ENCODE measurements at regions not wholly inside any gene's neighbourhood (a gene's known extent, or its start where the extent isn't known, plus 50 kb on each side); places are given as distances from the start of the nearest gene placed in this dataset.

DNA sequence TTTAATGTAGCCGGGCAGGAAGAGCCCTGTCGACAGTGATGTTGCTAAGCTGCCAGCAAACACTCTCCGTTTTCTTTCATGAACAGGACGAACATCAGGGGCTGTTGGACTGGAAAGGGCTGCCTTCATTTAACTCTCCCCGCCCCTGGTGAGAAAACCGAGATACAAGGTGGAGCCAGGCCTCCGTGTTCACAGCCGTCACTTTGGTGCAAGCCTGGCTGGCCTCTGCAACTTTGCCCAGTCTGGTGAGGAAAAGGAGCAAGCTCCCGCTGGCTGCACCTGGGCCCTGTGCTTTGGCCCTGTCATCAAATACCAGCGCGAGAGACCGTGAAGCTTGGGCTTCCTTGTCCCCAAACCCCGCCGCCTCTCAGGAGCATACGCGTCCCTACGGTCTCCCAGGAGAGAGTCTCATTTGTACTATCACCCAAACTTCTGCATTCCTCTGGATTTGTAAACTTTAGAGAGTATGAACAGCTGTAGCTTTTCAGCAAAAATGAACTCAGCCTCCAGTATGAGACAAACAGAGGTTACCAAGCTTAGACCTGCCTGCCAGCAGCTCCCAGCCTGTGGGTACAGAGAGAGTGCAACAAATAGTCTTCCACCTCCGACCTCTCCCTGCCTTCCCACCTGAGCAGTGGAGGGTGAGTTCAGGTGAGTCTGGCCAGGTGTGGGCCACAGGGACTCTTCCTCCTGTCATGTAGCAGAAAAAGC lies 445.3 kb upstream of the MGMT start:
- no peak overlapping the region for H3K4me3 ChIP-seq (replicated peaks in 1 of 2; ENCODE audit: low read depth in 2 of 2, low read length in 2 of 2)
- TF ChIP-seq CTCF (IDR thresholded peaks at IDR 0.05; ENCODE audit: low read depth, low read length): no peak
- peak in 1 of 2 donors; percentile 68 for DNase-seq (ENCODE audit: low read depth in 2 of 2)

GRCh38 chr10:129023082-129023481 lies 444.0 kb upstream of the MGMT start:
- peak; percentile 10 to 46 for DNase-seq (ENCODE audit: low read depth in 2 of 2)
- TF ChIP-seq CTCF (IDR thresholded peaks at IDR 0.05; ENCODE audit: low read depth, low read length): no peak
- H3K4me3 ChIP-seq (replicated peaks in 1 of 2; ENCODE audit: low read depth in 2 of 2, low read length in 2 of 2): no peak overlapping the region

- DNase-seq (ENCODE audit: low read depth in 2 of 2): peak in 1 of 2 donors; percentile 13
- TF ChIP-seq CTCF (IDR thresholded peaks at IDR 0.05; ENCODE audit: low read depth, low read length): no peak
- no peak overlapping the region for H3K4me3 ChIP-seq (replicated peaks in 1 of 2; ENCODE audit: low read depth in 2 of 2, low read length in 2 of 2)
Measured at GRCh38 chr10:129024046-129024445, 443.0 kb upstream of the MGMT start.

GRCh38 chr10:129025787-129026186 lies 441.3 kb upstream of the MGMT start:
- H3K4me3 ChIP-seq (replicated peaks in 1 of 2; ENCODE audit: low read depth in 2 of 2, low read length in 2 of 2): no peak overlapping the region
- DNase-seq (ENCODE audit: low read depth in 2 of 2): no peak
- TF ChIP-seq CTCF (IDR thresholded peaks at IDR 0.05; ENCODE audit: low read depth, low read length): no peak

DNA sequence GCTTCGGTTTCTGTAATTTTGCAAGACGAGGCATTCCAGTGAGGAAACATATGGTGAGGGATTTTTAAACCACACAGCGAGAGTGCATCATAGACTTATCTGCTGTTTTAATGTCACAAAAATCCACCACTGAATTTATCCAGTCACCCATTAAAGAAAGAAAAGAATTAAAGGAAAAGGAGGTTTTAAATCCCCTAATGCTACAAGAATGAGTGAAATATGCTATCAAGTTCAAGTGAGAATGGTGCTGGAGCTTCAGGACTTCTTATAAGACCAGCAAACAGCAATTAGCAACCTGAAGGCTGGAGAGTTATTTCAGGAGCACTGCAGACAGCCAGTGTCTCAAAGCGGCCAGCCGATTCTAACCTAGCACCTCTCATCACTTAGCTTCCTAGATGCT lies 439.1 kb upstream of the MGMT start:
- TF ChIP-seq CTCF (IDR thresholded peaks at IDR 0.05; ENCODE audit: low read depth, low read length): no peak
- DNase-seq (ENCODE audit: low read depth in 2 of 2): peak in 1 of 2 donors; percentile 39
- H3K4me3 ChIP-seq (replicated peaks in 1 of 2; ENCODE audit: low read depth in 2 of 2, low read length in 2 of 2): no peak overlapping the region

- no peak for TF ChIP-seq CTCF (IDR thresholded peaks at IDR 0.05; ENCODE audit: low read depth, low read length)
- DNase-seq (ENCODE audit: low read depth in 2 of 2): no peak
- H3K4me3 ChIP-seq (replicated peaks in 1 of 2; ENCODE audit: low read depth in 2 of 2, low read length in 2 of 2): no peak overlapping the region
Measured at GRCh38 chr10:129028451-129028850, 438.6 kb upstream of the MGMT start.

DNA sequence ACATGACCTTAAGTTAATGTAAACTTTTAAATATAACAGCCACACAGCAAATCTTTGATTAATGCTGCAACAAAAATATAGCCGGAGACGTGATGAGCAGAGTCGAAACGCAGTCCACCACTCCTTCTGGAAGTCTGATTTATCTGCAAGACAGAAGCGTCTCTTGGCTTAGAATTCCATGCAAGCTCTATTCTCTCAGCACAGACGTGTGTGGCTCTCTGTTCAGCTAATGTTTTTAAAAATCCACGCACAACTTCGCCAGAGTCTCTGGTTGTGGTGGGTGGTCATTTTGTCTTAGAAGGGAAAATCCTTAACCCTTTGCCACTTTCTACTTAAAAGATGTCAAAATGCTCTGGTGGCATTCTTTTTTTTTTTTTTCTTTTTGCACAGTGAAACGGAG lies 438.0 kb upstream of the MGMT start:
- TF ChIP-seq CTCF (IDR thresholded peaks at IDR 0.05; ENCODE audit: low read depth, low read length): no peak
- H3K4me3 ChIP-seq (replicated peaks in 1 of 2; ENCODE audit: low read depth in 2 of 2, low read length in 2 of 2): no peak overlapping the region
- DNase-seq (ENCODE audit: low read depth in 2 of 2): no peak
